Renal cortical epithelial cell (primary cell): ENCODE measurements at regions not wholly inside any gene's neighbourhood (a gene's known extent, or its start where the extent isn't known, plus 50 kb on each side); places are given as distances from the start of the nearest gene placed in this dataset.

Experiments used
- DNase-seq: peaks from one replicate; pipeline ENCODE4 v3.0.0-alpha.2; 2011; ENCODE audit warnings: low read depth

- DNase-seq, result peak; percentile 9
Measured at GRCh38 chr18:75496151-75496550, 68.6 kb upstream of the SMIM21 start.

DNA sequence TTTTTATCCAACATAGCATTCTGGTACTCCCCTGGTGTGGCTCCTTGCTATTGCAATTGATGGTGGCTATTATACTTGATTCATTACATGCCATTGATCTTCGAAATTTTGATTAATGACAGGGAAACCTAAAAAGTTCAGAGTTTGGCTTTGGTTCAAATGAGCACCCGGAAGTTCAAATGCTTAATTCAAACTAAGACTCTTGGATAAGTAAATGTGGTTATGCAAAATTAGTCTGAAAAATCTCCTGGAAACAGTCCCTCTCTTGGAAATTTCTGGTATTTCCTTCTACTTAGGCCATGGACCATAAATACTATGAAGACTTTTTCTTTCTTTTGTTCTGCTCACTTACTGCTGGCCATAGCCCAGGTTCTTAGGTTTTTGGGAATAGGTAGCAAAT is 65.3 kb upstream of the SMIM21 start:
- DNase-seq, result no peak

GRCh38 chr18:75491361-75491760 is 63.9 kb upstream of the SMIM21 start:
- DNase-seq, result no peak

DNA sequence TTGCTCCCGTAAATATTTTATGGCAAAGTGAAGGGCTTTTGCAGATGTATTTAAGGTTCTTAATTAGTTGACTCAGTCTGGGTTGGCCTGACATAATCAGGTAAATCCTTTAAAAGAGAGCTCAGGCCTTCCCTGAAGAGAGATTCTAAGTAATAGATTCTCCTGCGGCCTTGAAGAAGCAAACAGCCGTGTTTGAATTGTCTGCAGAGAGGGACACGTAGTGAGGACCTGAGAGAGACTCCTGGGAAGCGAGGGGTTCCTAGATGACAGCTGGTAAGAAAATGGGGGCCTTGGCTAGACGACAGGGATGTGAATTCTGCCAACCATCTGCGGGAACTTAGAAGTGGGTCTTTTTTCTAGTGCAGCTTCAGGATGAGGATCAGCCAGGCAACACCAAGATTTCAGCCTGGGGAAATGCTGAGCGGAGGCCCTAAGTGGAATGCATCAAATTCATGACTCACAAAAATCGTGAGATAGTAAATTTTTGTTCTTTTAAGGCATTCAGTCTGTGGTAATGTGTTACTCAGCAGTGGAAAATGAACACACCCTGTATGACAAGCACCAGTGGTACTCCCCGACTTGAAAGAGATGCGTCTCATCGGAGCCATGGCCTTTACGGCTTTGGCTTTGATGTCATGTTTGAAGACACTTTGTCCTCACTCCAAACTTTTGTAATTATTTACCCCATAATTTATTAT is 62.1 kb upstream of the SMIM21 start:
- DNase-seq, result peak; percentile 77

DNA sequence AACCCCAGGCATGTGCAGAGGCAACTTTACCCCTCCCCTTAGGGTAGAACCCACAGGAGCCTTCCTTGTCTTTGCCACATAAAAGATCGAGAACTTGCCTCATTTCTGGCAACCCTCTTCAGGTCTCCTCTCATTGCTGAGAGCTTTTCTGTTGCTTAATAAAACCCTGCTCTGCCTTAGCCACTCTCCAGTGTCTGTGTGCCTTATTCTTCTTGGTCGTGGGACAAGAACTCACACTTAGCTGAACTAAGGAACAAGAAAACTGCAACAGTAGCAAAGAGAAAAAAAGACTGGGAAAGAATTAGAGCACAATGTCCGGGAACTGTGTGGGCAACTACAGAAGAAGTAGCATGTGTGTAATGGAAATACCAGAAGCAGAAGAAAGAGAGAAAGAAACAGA is 56.2 kb upstream of the SMIM21 start:
- DNase-seq, result no peak

DNA sequence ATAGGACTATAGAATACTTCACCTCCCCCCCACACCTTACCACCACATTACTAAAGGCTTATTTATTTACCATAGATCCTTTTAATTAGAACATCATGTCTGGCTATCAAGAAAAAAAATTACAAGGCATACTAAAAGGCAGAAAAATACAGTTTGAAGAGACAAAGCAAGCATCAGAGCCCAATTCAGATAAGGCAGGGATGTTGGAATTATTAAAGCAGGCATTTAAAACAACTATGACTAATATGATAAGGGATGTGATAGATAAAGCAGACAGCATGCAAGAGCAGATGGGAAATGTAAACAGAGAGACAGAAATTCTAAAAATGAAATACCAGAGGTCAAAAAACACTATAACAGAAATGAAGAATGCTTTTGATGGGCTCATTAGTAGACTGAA is 55.4 kb upstream of the SMIM21 start:
- no peak for DNase-seq

GRCh38 chr18:75480487-75480886 is 53.0 kb upstream of the SMIM21 start:
- DNase-seq, result no peak

- DNase-seq, result peak; percentile 49
Measured at GRCh38 chr18:75478996-75479880, 51.7 kb upstream of the SMIM21 start.

DNA sequence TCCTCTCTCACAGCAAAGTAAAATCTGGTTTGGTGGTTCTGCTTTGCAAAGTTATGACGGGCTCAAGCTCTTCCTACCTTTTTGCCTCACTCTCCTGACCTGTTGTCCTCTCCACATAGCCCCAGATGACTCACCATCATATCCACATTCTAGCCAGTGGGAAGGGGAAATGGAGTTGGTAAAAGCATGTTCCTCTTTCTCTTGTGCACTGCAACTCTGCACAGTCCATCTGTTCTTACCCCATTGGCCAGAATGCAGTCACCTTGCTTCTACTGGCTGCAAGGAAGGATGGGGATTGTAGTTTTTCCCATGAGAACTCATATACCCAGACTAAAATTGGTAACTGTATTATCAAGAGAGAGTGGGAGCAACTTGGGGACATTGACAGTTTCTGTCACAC is 50.4 kb upstream of the SMIM21 start:
- peak; percentile 19 for DNase-seq
